Lung (tissue), 11 donors: ENCODE measurements at regions not wholly inside any gene's neighbourhood (a gene's known extent, or its start where the extent isn't known, plus 50 kb on each side); places are given as distances from the start of the nearest gene placed in this dataset.
"Not testable (repeated sequence)": the region's sequence is repeated elsewhere in the genome, so short reads cannot be mapped to it uniquely, and the experiment has no call there.

Experiments
- ATAC-seq: fragments of 200-7000 bp; cut with Tn5 transposase; one replicate; pipeline ENCODE4 v1.9.1; 2020; ENCODE audit warnings: moderate number of reproducible peaks; ENCODE audit not compliant: insufficient read depth, low FRiP score
- DNase-seq, 3 donors: peaks; one replicate each; pipeline ENCODE4 v3.0.0-alpha.2; 2013 to 2017
- H3K27ac ChIP-seq, 2 donors: one replicate each; pipeline ENCODE4 v1.5.1; 2013; ENCODE audit warnings: mild to moderate bottlenecking in 2 of 2, moderate library complexity in 2 of 2, control low read depth in 1 of 2, inconsistent platforms in 1 of 2, low read depth in 1 of 2, low read length in 1 of 2
- H3K27me3 ChIP-seq, 3 donors: one replicate each; pipeline ENCODE4 v1.5.1; 2013; ENCODE audit warnings: low read length in 2 of 3; ENCODE audit not compliant: control insufficient read depth in 3 of 3, insufficient read depth in 3 of 3
- H3K36me3 ChIP-seq, 4 donors: one replicate each; pipeline ENCODE4 v1.5.1; 2013; ENCODE audit warnings: low read length in 4 of 4, mild to moderate bottlenecking in 1 of 4, moderate library complexity in 1 of 4; ENCODE audit not compliant: control insufficient read depth in 4 of 4, insufficient read depth in 4 of 4
- H3K4me1 ChIP-seq, 5 donors: one replicate each; pipeline ENCODE4 v1.5.1; 2013; ENCODE audit warnings: low read length in 5 of 5, mild to moderate bottlenecking in 2 of 5, moderate library complexity in 1 of 5; ENCODE audit not compliant: control insufficient read depth in 5 of 5, insufficient read depth in 5 of 5
- H3K4me3 ChIP-seq: one replicate; pipeline ENCODE4 v1.5.1; 2013; ENCODE audit warnings: mild to moderate bottlenecking, control low read depth, moderate library complexity
- H3K9ac ChIP-seq, 2 donors: one replicate each; pipeline ENCODE4 v1.5.1; 2013; ENCODE audit warnings: low read length in 2 of 2, control low read depth in 1 of 2; ENCODE audit not compliant: insufficient read depth in 1 of 2
- H3K9me3 ChIP-seq, 4 donors: one replicate each; pipeline ENCODE4 v1.5.1; 2013; ENCODE audit warnings: low read length in 3 of 4, mild to moderate bottlenecking in 1 of 4, moderate library complexity in 1 of 4; ENCODE audit not compliant: control insufficient read depth in 4 of 4, insufficient read depth in 3 of 4
- WGBS, 2 donors: extraction: QIAGEN DNeasy Blood & Tissue Kit; methylation state at CpG; one replicate each; pipeline ENCODE4 v1.1.7; 2013; 5-methylcytosine and 5-hydroxymethylcytosine counted together
- TF ChIP-seq, protein P1 (sequence below): IDR thresholded peaks from 2 replicates; pipeline ENCODE4 v1.5.1; 2012; ENCODE audit warnings: mild to moderate bottlenecking; ENCODE audit errors: control extremely low read depth, extremely low read depth
- donor health status: control.
- donor health status: control.
- donor health status: Bipolar disorder and iron deficiency.
- donor health status: healthy.
- donor health status: DM: yes; HTN: yes; CAD: no.

DNA sequence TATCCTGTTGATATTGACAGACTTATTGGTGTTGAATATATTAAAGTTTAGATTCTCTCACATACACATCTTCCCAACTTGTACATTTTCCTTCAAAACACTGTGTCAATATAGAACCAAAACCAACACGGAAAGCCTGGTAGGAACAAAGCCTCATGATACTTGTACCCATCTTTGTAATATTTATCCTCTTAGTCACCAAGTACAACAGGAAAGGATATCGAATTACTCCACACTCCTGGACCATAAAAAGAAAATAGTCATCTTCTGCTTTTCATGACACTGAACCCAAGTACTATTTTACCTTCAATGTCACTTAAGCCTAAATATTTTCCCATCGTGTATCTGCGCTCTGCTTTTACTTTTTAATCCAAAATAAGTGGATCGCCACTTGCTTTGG is 702.9 kb upstream of the PCDH9 start:
- Histone ChIP-seq H3K9ac (no peak overlapping the region), H3K36me3 (no peaks in the 10 kb centered on the region), H3K27ac (no peak overlapping the region), H3K9me3 (no peaks in the 10 kb centered on the region), H3K27me3 (no peaks in the 10 kb centered on the region), H3K4me3 (no peak overlapping the region), H3K4me1 (no peaks in the 10 kb centered on the region)
- ATAC-seq (no peak), DNase-seq (no peak)
- WGBS, 2 donors: 88 to 92% methylated on average over 5 of the region's 5 CpGs
- TF ChIP-seq, protein P1, sequence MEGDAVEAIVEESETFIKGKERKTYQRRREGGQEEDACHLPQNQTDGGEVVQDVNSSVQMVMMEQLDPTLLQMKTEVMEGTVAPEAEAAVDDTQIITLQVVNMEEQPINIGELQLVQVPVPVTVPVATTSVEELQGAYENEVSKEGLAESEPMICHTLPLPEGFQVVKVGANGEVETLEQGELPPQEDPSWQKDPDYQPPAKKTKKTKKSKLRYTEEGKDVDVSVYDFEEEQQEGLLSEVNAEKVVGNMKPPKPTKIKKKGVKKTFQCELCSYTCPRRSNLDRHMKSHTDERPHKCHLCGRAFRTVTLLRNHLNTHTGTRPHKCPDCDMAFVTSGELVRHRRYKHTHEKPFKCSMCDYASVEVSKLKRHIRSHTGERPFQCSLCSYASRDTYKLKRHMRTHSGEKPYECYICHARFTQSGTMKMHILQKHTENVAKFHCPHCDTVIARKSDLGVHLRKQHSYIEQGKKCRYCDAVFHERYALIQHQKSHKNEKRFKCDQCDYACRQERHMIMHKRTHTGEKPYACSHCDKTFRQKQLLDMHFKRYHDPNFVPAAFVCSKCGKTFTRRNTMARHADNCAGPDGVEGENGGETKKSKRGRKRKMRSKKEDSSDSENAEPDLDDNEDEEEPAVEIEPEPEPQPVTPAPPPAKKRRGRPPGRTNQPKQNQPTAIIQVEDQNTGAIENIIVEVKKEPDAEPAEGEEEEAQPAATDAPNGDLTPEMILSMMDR: no peak

DNA sequence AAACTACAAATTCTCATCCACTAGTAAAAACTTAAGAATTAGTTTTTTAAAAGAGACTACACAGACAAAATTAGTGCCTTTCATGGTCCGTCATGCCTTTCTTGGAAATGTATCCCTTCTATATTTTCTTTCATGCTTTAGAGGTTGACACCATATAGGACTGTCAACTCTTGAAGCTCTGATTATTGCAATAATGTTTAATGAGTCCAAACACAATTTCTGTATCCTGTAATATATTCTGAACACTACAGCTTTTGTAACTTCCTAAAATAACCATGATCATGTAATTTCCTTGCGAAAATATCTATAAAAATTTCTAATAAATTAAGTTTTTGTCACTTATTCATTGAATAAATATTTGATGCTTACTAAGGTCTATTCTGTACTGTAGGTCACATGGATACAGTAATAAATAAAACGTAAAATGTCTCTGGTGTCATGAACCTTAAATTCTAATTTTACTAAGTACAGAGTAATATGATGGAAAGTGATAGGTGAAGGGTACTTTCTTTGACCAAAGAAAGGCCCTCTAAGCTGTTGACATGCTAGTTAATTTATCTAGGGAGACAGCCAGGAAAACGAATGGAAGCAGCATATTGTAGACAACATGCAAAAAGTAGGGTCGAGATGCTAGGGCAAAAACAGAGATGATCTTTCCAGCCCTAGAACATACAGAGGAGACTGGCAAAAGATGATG is 687.3 kb upstream of the PCDH9 start:
- 73 to 77% methylated on average over 5 of the region's 5 CpGs for WGBS, 2 donors

DNA sequence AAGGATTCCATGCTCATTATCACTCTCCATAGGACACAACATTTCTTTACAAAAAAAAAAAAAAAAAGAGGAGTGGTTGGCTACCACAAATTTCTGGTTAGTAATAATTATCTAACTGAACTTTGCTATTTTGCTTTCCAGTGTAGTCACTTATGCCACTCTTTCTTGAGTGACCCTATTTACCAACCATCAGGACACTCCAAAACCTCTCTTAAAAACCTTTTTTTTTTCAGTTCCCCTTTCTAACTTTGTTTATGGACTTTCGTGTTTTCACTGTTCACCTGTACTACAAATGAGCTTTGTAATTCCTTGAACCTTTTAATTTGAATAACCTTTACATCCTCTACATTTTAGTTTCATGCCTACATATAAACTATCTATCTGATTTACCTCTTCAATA is 686.5 kb upstream of the PCDH9 start:
- Histone ChIP-seq H3K4me1 (no peaks in the 10 kb centered on the region), H3K27ac (no peak overlapping the region), H3K4me3 (no peak overlapping the region), H3K9ac (no peak overlapping the region), H3K27me3 (no peaks in the 10 kb centered on the region), H3K36me3 (no peaks in the 10 kb centered on the region), H3K9me3 (peaks cover 0 to 5% (median 0%) of the 10 kb centered on the region in 4 donors)
- TF ChIP-seq, protein P1: no peak
- WGBS, 2 donors: 76 to 85% methylated on average over 1 of the region's 1 CpG
- DNase-seq (no peak), ATAC-seq (no peak)

More for the DNA sequence above, 687.3 kb upstream of the PCDH9 start:
- no peak for DNase-seq
- Histone ChIP-seq H3K4me1 (no peaks in the 10 kb centered on the region), H3K27me3 (no peaks in the 10 kb centered on the region), H3K27ac (no peak overlapping the region), H3K9me3 (peaks cover 0 to 5% (median 0%) of the 10 kb centered on the region in 4 donors), H3K4me3 (no peak overlapping the region), H3K9ac (no peak overlapping the region), H3K36me3 (no peaks in the 10 kb centered on the region)
- no peak for ATAC-seq
- TF ChIP-seq, protein P1: no peak

DNA sequence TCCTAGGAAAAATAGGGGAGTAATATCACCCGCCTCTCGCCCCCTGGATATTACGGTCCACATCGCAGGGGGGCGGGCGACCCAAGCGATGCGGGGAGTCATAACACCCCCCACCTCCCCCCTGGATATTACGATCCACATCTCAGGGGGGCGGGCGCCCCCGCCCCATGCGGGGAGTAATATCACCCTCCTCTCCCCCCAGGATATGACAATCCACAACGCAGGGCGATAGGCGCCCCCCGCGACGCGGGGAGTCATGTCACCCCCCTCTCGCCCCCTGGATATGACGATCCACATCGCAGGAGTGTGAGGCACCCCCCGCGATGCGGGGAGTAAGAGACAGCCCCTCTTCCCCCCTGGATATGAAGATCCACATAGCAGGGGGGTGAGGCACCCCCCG is 684.4 kb upstream of the PCDH9 start:
- 90 to 92% methylated on average over 27 of the region's 27 CpGs for WGBS, 2 donors

DNA sequence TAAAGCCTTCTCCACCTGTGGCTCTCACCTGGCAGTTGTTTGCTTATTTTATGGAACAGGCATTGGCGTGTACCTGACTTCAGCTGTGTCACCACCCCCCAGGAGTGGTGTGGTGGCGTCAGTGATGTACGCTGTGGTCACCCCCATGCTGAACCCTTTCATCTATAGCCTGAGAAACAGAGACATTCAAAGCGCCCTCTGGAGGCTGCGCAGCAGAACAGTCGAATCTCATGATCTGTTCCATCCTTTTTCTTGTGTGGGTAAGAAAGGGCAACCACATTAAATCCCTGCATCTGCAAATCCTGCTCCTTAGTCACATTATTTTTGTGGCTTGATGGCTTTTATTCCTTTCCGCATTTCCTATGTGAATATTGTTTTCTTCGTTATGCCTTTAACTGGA is 672.8 kb upstream of the PCDH9 start:
- not testable (repeated sequence) for H3K4me1 ChIP-seq, ATAC-seq, H3K9me3 ChIP-seq, H3K9ac ChIP-seq, H3K36me3 ChIP-seq, H3K27me3 ChIP-seq, H3K4me3 ChIP-seq, H3K27ac ChIP-seq, DNase-seq
- WGBS, 2 donors: 74 to 78% methylated on average over 7 to 8 of the region's 8 CpGs

More for the DNA sequence above, 684.4 kb upstream of the PCDH9 start:
- Histone ChIP-seq H3K4me1 (no peaks in the 10 kb centered on the region), H3K9ac (no peak overlapping the region), H3K27me3 (no peaks in the 10 kb centered on the region), H3K27ac (no peak overlapping the region), H3K4me3 (no peak overlapping the region), H3K36me3 (no peaks in the 10 kb centered on the region), H3K9me3 (peaks cover 0 to 4% (median 0%) of the 10 kb centered on the region in 4 donors)
- ATAC-seq (no peak), DNase-seq (no peak)
- TF ChIP-seq, protein P1: no peak
